IPS DF 6.9 (cell line): ENCODE measurements at regions not wholly inside any gene's neighbourhood (a gene's known extent, or its start where the extent isn't known, plus 50 kb on each side); places are given as distances from the start of the nearest gene placed in this dataset.
"Not testable (repeated sequence)": the region's sequence is repeated elsewhere in the genome, so short reads cannot be mapped to it uniquely, and the experiment has no call there.

Experiments used
- DNase-seq: peaks from one replicate; pipeline ENCODE4 v3.0.0-alpha.2; 2013; ENCODE audit warnings: low read depth, low spot score
- H3K27ac ChIP-seq: one replicate; pipeline ENCODE4 v1.5.1; 2013; ENCODE audit warnings: low read length, control low read depth
- H3K27me3 ChIP-seq: 2 replicates; pipeline ENCODE4 v1.6.1; 2013; ENCODE audit warnings: mild to moderate bottlenecking, low read length; ENCODE audit not compliant: control insufficient read depth, insufficient read depth
- H3K36me3 ChIP-seq: 2 replicates; pipeline ENCODE4 v1.6.1; 2013; ENCODE audit warnings: low read length; ENCODE audit not compliant: control insufficient read depth, insufficient read depth
- H3K4me1 ChIP-seq: 2 replicates; pipeline ENCODE4 v1.6.1; 2013; ENCODE audit warnings: low read length; ENCODE audit not compliant: control insufficient read depth, insufficient read depth
- H3K4me3 ChIP-seq: 2 replicates; pipeline ENCODE4 v1.5.1; 2013; ENCODE audit warnings: mild to moderate bottlenecking, low read length
- H3K9me3 ChIP-seq: 2 replicates; pipeline ENCODE4 v1.6.1; 2013; ENCODE audit warnings: low read length, inconsistent platforms; ENCODE audit not compliant: control insufficient read depth, insufficient read depth
- WGBS: extraction: QIAGEN DNeasy Blood & Tissue Kit; methylation state at CpG from one replicate; pipeline ENCODE4 v1.1.7; 2013; ENCODE audit warnings: mixed read lengths, missing lambda C conversion rate; ENCODE audit not compliant: insufficient read length, insufficient coverage; 5-methylcytosine and 5-hydroxymethylcytosine counted together

DNA sequence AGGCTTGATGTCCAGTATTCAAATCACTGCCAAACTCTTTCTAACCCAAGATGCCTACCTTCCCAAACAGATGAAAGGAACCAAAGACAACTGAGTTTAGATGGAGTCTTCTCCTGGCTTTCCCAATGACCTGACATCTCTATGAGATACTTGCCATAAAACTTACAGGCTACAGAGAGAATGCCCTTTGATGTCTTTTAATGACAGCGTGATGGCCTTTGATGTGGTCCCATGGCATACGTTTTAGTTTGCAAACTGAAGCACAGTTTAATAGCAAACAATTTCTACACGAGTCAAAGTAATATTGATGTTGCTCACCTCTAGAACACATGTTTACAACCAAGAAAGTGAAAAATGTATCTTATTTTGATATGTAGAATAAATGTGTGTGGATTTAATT is 73.2 kb downstream of the ZIC4 start:
- H3K36me3 ChIP-seq = no peaks in the 10 kb centered on the region
- no peaks in the 10 kb centered on the region for H3K9me3 ChIP-seq
- no peak overlapping the region for H3K4me3 ChIP-seq
- H3K4me1 ChIP-seq = no peaks in the 10 kb centered on the region
- DNase-seq = no peak
- WGBS = no CpG with 5 or more reads among the region's 3 CpGs
- no peak overlapping the region for H3K27ac ChIP-seq
- no peaks in the 10 kb centered on the region for H3K27me3 ChIP-seq

DNA sequence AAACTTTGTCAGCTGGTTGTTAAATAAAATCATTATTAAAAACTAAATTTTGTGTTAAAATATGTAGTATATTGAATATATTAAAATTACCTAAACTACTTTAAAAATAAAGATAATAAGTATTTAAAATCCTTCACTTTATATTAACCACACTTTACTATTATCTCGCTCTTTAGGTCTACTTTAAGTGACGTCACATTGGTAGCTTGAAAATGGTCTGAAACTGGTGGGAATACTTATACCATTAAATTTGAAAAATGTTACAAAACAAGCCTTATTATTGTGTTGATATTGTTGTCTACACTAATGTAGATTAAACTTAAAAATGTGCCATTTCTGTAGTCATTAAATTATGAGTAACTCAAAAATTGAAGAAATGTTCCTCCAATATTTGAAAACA is 77.6 kb downstream of the ZIC4 start:
- no peaks in the 10 kb centered on the region for H3K36me3 ChIP-seq
- no peaks in the 10 kb centered on the region for H3K27me3 ChIP-seq
- no peaks in the 10 kb centered on the region for H3K4me1 ChIP-seq
- no peaks in the 10 kb centered on the region for H3K9me3 ChIP-seq
- WGBS = no CpG with 5 or more reads among the region's 2 CpGs
- no peak overlapping the region for H3K27ac ChIP-seq
- H3K4me3 ChIP-seq = no peak overlapping the region
- DNase-seq = no peak

GRCh38 chr3:147324356-147324755 is 82.0 kb downstream of the ZIC4 start:
- H3K27me3 ChIP-seq = no peaks in the 10 kb centered on the region
- no peak overlapping the region for H3K4me3 ChIP-seq
- H3K9me3 ChIP-seq = no peaks in the 10 kb centered on the region
- no peak for DNase-seq
- no peak overlapping the region for H3K27ac ChIP-seq
- H3K36me3 ChIP-seq = no peaks in the 10 kb centered on the region
- no peaks in the 10 kb centered on the region for H3K4me1 ChIP-seq

GRCh38 chr3:147318900-147319299 is 87.4 kb downstream of the ZIC4 start:
- Histone ChIP-seq H3K4me1 (no peaks in the 10 kb centered on the region), H3K4me3 (no peak overlapping the region), H3K36me3 (no peaks in the 10 kb centered on the region), H3K27me3 (no peaks in the 10 kb centered on the region), H3K9me3 (no peaks in the 10 kb centered on the region), H3K27ac (no peak overlapping the region)
- WGBS = no CpG with 5 or more reads among the region's 3 CpGs
- DNase-seq = no peak

DNA sequence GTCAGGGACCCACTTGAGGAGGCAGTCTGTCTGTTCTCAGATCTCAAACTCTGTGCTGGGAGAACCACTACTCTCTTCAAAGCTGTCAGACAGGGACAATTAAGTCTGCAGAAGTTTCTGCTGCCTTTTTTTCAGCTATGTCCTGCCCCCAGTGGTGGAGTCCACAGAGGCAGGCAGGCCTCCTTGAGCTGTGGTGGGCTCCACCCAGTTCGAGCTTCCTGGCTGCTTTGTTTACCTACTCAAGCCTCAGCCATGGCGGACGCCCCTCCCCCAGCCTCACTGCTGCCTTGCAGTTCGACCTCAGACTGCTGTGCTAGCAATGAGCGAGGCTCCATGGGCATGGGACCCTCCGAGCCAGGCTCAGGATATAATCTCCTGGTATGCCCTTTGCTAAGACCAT is 89.3 kb downstream of the ZIC4 start:
- H3K4me3 ChIP-seq, DNase-seq: not testable (repeated sequence)
- no CpG with 5 or more reads among the region's 6 CpGs for WGBS

GRCh38 chr3:147313513-147313912 is 92.8 kb downstream of the ZIC4 start:
- WGBS = no CpG with 5 or more reads among the region's 1 CpG
- Histone ChIP-seq H3K36me3 (no peaks in the 10 kb centered on the region), H3K4me3 (no peak overlapping the region), H3K27ac (no peak overlapping the region), H3K4me1 (no peaks in the 10 kb centered on the region), H3K9me3 (no peaks in the 10 kb centered on the region), H3K27me3 (no peaks in the 10 kb centered on the region)
- DNase-seq = no peak

More for the DNA sequence above, 89.3 kb downstream of the ZIC4 start:
- not testable (repeated sequence) for H3K36me3 ChIP-seq, H3K4me1 ChIP-seq, H3K9me3 ChIP-seq, H3K27me3 ChIP-seq, H3K27ac ChIP-seq

DNA sequence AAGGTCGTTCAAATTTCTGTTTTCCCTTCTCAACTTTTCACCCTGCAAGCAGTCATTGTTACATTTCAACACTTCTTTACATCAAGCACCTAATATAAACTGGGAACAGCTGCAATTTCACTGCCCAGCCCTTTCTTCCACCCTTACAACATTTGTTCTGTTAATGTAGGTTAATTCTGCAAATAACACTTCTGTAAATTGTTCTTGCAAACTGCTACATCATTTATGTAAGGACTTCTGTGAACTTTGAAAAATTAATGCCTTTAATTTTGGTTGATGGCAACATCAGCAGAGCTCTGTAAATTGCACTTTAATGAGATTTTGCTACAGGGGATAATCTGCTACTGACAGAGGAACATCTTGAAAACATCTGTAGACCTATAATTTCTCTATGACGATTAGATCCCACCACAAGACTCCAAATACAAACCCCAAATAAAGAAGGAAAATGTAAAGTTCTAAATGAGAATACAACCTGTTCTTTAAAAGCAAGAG is 93.5 kb downstream of the ZIC4 start:
- DNase-seq = no peak
- H3K4me3 ChIP-seq = no peak overlapping the region
- H3K9me3 ChIP-seq = no peaks in the 10 kb centered on the region
- no peak overlapping the region for H3K27ac ChIP-seq
- no CpG with 5 or more reads among the region's 2 CpGs for WGBS
- no peaks in the 10 kb centered on the region for H3K36me3 ChIP-seq
- no peaks in the 10 kb centered on the region for H3K27me3 ChIP-seq
- no peaks in the 10 kb centered on the region for H3K4me1 ChIP-seq

- no peak for DNase-seq
- WGBS = no CpG with 5 or more reads among the region's 2 CpGs
- no peak overlapping the region for H3K27ac ChIP-seq
These were observed 94.6 kb downstream of the ZIC4 start for GRCh38 chr3:147311716-147312115.

GRCh38 chr3:147305533-147306250 is 100.7 kb downstream of the ZIC4 start:
- H3K27ac ChIP-seq = no peak overlapping the region
- no peak for DNase-seq

More at GRCh38 chr3:147311716-147312115, 94.6 kb downstream of the ZIC4 start:
- Histone ChIP-seq H3K36me3 (no peaks in the 10 kb centered on the region), H3K4me1 (no peaks in the 10 kb centered on the region), H3K4me3 (no peak overlapping the region), H3K27me3 (no peaks in the 10 kb centered on the region), H3K9me3 (no peaks in the 10 kb centered on the region)

DNA sequence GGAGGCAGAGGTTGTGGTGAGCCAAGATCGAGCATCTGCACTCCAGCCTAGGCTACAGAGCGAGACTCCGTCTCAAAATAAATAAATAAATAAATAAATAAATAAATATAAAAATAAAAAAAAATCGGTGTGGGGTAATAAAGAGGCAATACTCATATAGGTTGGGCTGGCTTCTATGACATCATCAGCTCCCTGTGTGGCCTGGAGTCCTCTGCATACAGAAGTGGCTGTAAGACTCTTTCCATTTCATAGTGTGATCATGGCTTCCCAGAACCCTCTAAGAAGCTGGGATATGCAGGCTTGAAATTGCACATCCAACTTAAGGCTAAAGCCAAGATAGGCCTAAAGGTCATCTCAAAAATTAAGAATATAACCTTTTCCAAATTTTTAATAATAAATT is 101.6 kb downstream of the ZIC4 start:
- Histone ChIP-seq H3K4me1 (no peaks in the 10 kb centered on the region), H3K9me3 (no peaks in the 10 kb centered on the region), H3K27ac (no peak overlapping the region), H3K4me3 (no peak overlapping the region), H3K27me3 (no peaks in the 10 kb centered on the region), H3K36me3 (no peaks in the 10 kb centered on the region)
- no peak for DNase-seq
- WGBS = no CpG with 5 or more reads among the region's 4 CpGs

More at GRCh38 chr3:147305533-147306250, 100.7 kb downstream of the ZIC4 start:
- no peaks in the 10 kb centered on the region for H3K9me3 ChIP-seq
- H3K4me3 ChIP-seq = no peak overlapping the region
- no peaks in the 10 kb centered on the region for H3K27me3 ChIP-seq
- H3K36me3 ChIP-seq = no peaks in the 10 kb centered on the region
- H3K4me1 ChIP-seq = no peaks in the 10 kb centered on the region

- no peaks in the 10 kb centered on the region for H3K27me3 ChIP-seq
- WGBS = no CpG with 5 or more reads among the region's 1 CpG
- no peak overlapping the region for H3K27ac ChIP-seq
- no peaks in the 10 kb centered on the region for H3K9me3 ChIP-seq
- no peak overlapping the region for H3K4me3 ChIP-seq
- DNase-seq = no peak
- no peaks in the 10 kb centered on the region for H3K4me1 ChIP-seq
- no peaks in the 10 kb centered on the region for H3K36me3 ChIP-seq
These were observed 104.6 kb downstream of the ZIC4 start for GRCh38 chr3:147301781-147302180.
